GM12891 (cell line): ENCODE measurements at regions not wholly inside any gene's neighbourhood (a gene's known extent, or its start where the extent isn't known, plus 50 kb on each side); places are given as distances from the start of the nearest gene placed in this dataset.

ENCODE experiments used
- POLR2A ChIP-seq: IDR thresholded peaks from 2 replicates; pipeline ENCODE4 v1.6.1; 2011; ENCODE audit warnings: low read depth, low read length, control low read depth
- POLR2AphosphoS5 ChIP-seq: IDR thresholded peaks from 2 replicates; pipeline ENCODE4 v1.6.1; 2011; ENCODE audit warnings: low read depth, low read length, control low read depth

GRCh38 chr7:145324081-145324480 lies 488.2 kb upstream of the TPK1 start:
- TF ChIP-seq POLR2A = no peak
- TF ChIP-seq POLR2AphosphoS5 = no peak
